HCT116 (cell line): ENCODE measurements at regions not wholly inside any gene's neighbourhood (a gene's known extent, or its start where the extent isn't known, plus 50 kb on each side); places are given as distances from the start of the nearest gene placed in this dataset.

Experiments
- ATAC-seq: fragments of 200-7000 bp; cut with Tn5 transposase; 2 replicates; pipeline ENCODE4 v1.9.1; 2020; ENCODE audit warnings: mild to moderate bottlenecking, moderate library complexity
- BruUV-seq: library from RNA; stranded (reverse); fragments of 400-500 nt; replicated peaks from 2 replicates; lab custom pipeline; 2021; lab: Mats Ljungman, UMichigan
- CTCF ChIA-PET: fragments of 300-600 bp; sonication (Branson Sonifier 250); formaldehyde crosslinking; loops from one replicate; lab custom pipeline; 2021; ENCODE audit warnings: antibody characterized with exemption; lab: Charles Lee
- POLR2A ChIA-PET: fragments of 300-600, 350-600 bp; sonication (Branson Sonifier 250); formaldehyde crosslinking; loops from one replicate; lab custom pipeline; 2021; ENCODE audit warnings: antibody characterized with exemption; lab: Charles Lee
- RAD21 ChIA-PET, 2 experiments: fragments of 300-600 bp; sonication (Branson Sonifier 250); formaldehyde crosslinking; loops; one replicate each; lab custom pipeline; 2023; ENCODE audit warnings: low total read pairs in 2 of 2; ENCODE audit not compliant: uncharacterized antibody in 2 of 2, unreplicated experiment in 2 of 2, low non-redundant PET in 1 of 2; lab: Charles Lee
- DNase-seq: peaks from one replicate; pipeline ENCODE4 v3.0.0-alpha.2; 2010; ENCODE audit warnings: low read depth, low spot score
- H2AFZ ChIP-seq: fragments of 200-600 bp; shearing (Covaris generic), sonication (generic); 2 replicates; pipeline ENCODE4 v1.6.1; 2017; ENCODE audit warnings: low read depth, mixed run types, mixed read lengths, antibody characterized with exemption, low read length; ENCODE audit not compliant: poor library complexity, severe bottlenecking
- H3K27ac ChIP-seq: 2 replicates; pipeline ENCODE4 v1.5.1; 2012; ENCODE audit warnings: low read depth, low read length
- H3K27me3 ChIP-seq: fragments of 200-600 bp; sonication (generic); 2 replicates; pipeline ENCODE4 v1.6.1; 2016; ENCODE audit warnings: mixed run types, low read length, mixed read lengths; ENCODE audit not compliant: insufficient read depth
- H3K36me3 ChIP-seq, 2 experiments: fragments of 200-500 bp in 1 of 2; fragments of 200-600 bp in 1 of 2; sonication (Bioruptor generic) in 1 of 2; sonication (generic) in 1 of 2; 2 replicates each; pipeline versions ENCODE4 v1.5.1 to v1.6.1; 2014 to 2016; ENCODE audit warnings: low read length in 2 of 2, inconsistent platforms in 1 of 2, mixed read lengths in 1 of 2, mixed run types in 1 of 2; ENCODE audit not compliant: insufficient read depth in 2 of 2, control insufficient read depth in 1 of 2
- H3K4me1 ChIP-seq, 2 experiments: fragments of 200-600 bp in 1 of 2; sonication (generic) in 1 of 2; 2 replicates each; pipeline versions ENCODE4 v1.5.1 to v1.6.1; 2012 to 2017; ENCODE audit warnings: low read length in 2 of 2, inconsistent platforms in 1 of 2, mild to moderate bottlenecking in 1 of 2, mixed read lengths in 1 of 2, mixed run types in 1 of 2, moderate library complexity in 1 of 2; ENCODE audit not compliant: insufficient read depth in 2 of 2, control insufficient read depth in 1 of 2
- H3K4me2 ChIP-seq: fragments of 200-600 bp; sonication (generic); 2 replicates; pipeline ENCODE4 v1.6.1; 2017; ENCODE audit warnings: mixed run types, low read length, mixed read lengths
- H3K4me3 ChIP-seq, 2 experiments: fragments of 200-600 bp in 1 of 2; sonication (generic) in 1 of 2; replicated peaks in 1 of 2; 2 replicates each; pipeline ENCODE4 v1.5.1; 2011 to 2016; ENCODE audit warnings: low read length in 2 of 2, control low read depth in 1 of 2, low read depth in 1 of 2, mild to moderate bottlenecking in 1 of 2, mixed read lengths in 1 of 2, mixed run types in 1 of 2
- H3K79me2 ChIP-seq: fragments of 200-600 bp; sonication (generic); 2 replicates; pipeline ENCODE4 v1.6.1; 2017; ENCODE audit warnings: mild to moderate bottlenecking, mixed run types, low read length, moderate library complexity, mixed read lengths; ENCODE audit not compliant: insufficient read depth
- H3K9ac ChIP-seq: fragments of 200-600 bp; sonication (generic); 2 replicates; pipeline ENCODE4 v1.6.1; 2016; ENCODE audit warnings: low read length, mixed read lengths
- H3K9me2 ChIP-seq: fragments of 200-600 bp; sonication (generic), shearing (Covaris generic); 2 replicates; pipeline ENCODE4 v1.6.1; 2017; ENCODE audit warnings: mixed run types, mild to moderate bottlenecking, moderate library complexity; ENCODE audit not compliant: insufficient read depth
- H3K9me3 ChIP-seq, 2 experiments: fragments of 200-500 bp in 1 of 2; fragments of 200-600 bp in 1 of 2; sonication (Bioruptor generic) in 1 of 2; sonication (generic) in 1 of 2; 2 replicates each; pipeline ENCODE4 v1.6.1; 2014 to 2017; ENCODE audit warnings: low read length in 2 of 2, mixed read lengths in 2 of 2, inconsistent platforms in 1 of 2, low read depth in 1 of 2, mild to moderate bottlenecking in 1 of 2, mixed run types in 1 of 2, moderate library complexity in 1 of 2; ENCODE audit not compliant: control insufficient read depth in 1 of 2, insufficient read depth in 1 of 2
- H4K20me1 ChIP-seq: fragments of 200-600 bp; sonication (generic), shearing (Covaris generic); 2 replicates; pipeline ENCODE4 v1.6.1; 2017; ENCODE audit warnings: mixed run types, mild to moderate bottlenecking, moderate library complexity; ENCODE audit not compliant: insufficient read depth
- CBX3 ChIP-seq: IDR thresholded peaks from 2 replicates; pipeline ENCODE4 v1.6.1; 2012; ENCODE audit warnings: low read depth
- CEBPB ChIP-seq: IDR thresholded peaks from 2 replicates; pipeline ENCODE4 v1.6.1; 2012; ENCODE audit warnings: low read depth
- EGR1 ChIP-seq: IDR thresholded peaks from 2 replicates; pipeline ENCODE4 v1.6.1; 2012; ENCODE audit warnings: low read depth
- ELF1 ChIP-seq: IDR thresholded peaks from 2 replicates; pipeline ENCODE4 v1.6.1; 2012; ENCODE audit warnings: low read depth, borderline replicate concordance
- EZH2 ChIP-seq: fragments of 200-600 bp; sonication (generic); IDR thresholded peaks from 2 replicates; pipeline ENCODE4 v1.6.1; 2017; ENCODE audit warnings: antibody characterized with exemption, mixed run types
- FOSL1 ChIP-seq: IDR thresholded peaks from 2 replicates; pipeline ENCODE4 v1.6.1; 2012; ENCODE audit warnings: low read depth
- JUND ChIP-seq: IDR thresholded peaks from 2 replicates; pipeline ENCODE4 v1.6.1; 2012
- POLR2A ChIP-seq: IDR thresholded peaks from 2 replicates; pipeline ENCODE4 v1.7.0; 2011; ENCODE audit warnings: borderline replicate concordance; ENCODE audit not compliant: insufficient read depth, insufficient read length; ENCODE audit errors: extremely low read depth
- RAD21 ChIP-seq: IDR thresholded peaks from 2 replicates; pipeline ENCODE4 v1.6.1; 2012; ENCODE audit warnings: low read depth, mild to moderate bottlenecking
- SIN3A ChIP-seq: IDR thresholded peaks from 2 replicates; pipeline ENCODE4 v1.6.1; 2012; ENCODE audit warnings: low read depth
- SP1 ChIP-seq: IDR thresholded peaks from 2 replicates; pipeline ENCODE4 v1.6.1; 2012; ENCODE audit warnings: low read depth
- TCF7L2 ChIP-seq: IDR thresholded peaks from 2 replicates; pipeline ENCODE4 v1.7.0; 2011; ENCODE audit warnings: borderline replicate concordance, inconsistent platforms; ENCODE audit not compliant: insufficient read depth, insufficient read length; ENCODE audit errors: extremely low read depth
- YY1 ChIP-seq: IDR thresholded peaks from 2 replicates; pipeline ENCODE4 v1.6.1; 2011; ENCODE audit warnings: low read length, low read depth, moderate library complexity, mild to moderate bottlenecking; ENCODE audit not compliant: insufficient replicate concordance; ENCODE audit errors: extremely low read depth
- intact Hi-C: fragments of 100-400 bp; cut with micrococcal nuclease; formaldehyde crosslinking; loops from 2 replicates; pipeline ENCODE4 v1.10.0; 2022
- TF ChIP-seq, protein P1 (sequence below): IDR thresholded peaks from 2 replicates; pipeline ENCODE4 v1.6.1; 2012
- TF ChIP-seq, protein P2 (sequence below): IDR thresholded peaks from 2 replicates; pipeline ENCODE4 v1.6.1; 2012
- TF ChIP-seq, protein P3 (sequence below): IDR thresholded peaks from 2 replicates; pipeline ENCODE4 v1.6.1; 2011; ENCODE audit warnings: mild to moderate bottlenecking, low read length, moderate library complexity; ENCODE audit not compliant: insufficient replicate concordance; ENCODE audit errors: extremely low read depth
- TF ChIP-seq, protein P4 (sequence below), 3 experiments: fragments of 200-600 bp in 1 of 3; sonication (generic) in 1 of 3; IDR thresholded peaks in 2 of 3; conservative IDR thresholded peaks in 1 of 3; 2 replicates each; pipeline ENCODE4 v1.5.1; 2012 to 2017; ENCODE audit warnings: low read depth in 2 of 3, low read length in 2 of 3, antibody characterized with exemption in 1 of 3, borderline replicate concordance in 1 of 3, control low read depth in 1 of 3, mild to moderate bottlenecking in 1 of 3, mixed read lengths in 1 of 3, mixed run types in 1 of 3, moderate library complexity in 1 of 3; ENCODE audit not compliant: insufficient read depth in 1 of 3

DNA sequence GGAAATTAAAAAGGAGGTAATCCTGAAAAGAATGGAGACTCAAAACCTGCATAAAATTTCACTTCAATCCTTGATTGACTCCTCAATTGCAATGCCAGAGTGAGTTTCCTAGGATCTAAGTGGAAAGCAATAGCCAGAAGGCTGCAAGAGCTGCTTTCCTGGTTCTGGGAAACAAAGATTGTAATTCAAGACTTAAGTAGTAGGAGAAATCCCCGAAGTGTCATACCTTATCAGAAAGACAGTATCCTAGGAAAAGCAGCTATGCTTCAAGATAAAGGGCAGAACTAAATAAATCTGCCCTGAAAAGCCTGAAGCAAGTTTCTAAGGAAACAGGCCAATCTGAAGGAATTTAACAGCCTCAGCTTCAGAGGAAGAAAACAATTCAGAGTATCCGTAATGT is 390.2 kb downstream of the DSC3 start:
- H3K4me3 ChIP-seq, result no peak overlapping the region
- RAD21 ChIA-PET, result no interaction called here
- no peak for TF ChIP-seq ELF1
- TF ChIP-seq, protein P1, sequence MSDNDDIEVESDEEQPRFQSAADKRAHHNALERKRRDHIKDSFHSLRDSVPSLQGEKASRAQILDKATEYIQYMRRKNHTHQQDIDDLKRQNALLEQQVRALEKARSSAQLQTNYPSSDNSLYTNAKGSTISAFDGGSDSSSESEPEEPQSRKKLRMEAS, result no peak
- no peak for TF ChIP-seq FOSL1
- no peak for TF ChIP-seq RAD21
- TF ChIP-seq TCF7L2, result no peak
- TF ChIP-seq SP1, result no peak
- TF ChIP-seq POLR2A, result no peak
- TF ChIP-seq YY1, result no peak
- TF ChIP-seq, protein P2, sequence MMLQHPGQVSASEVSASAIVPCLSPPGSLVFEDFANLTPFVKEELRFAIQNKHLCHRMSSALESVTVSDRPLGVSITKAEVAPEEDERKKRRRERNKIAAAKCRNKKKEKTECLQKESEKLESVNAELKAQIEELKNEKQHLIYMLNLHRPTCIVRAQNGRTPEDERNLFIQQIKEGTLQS, result no peak
- no peak for TF ChIP-seq EGR1
- no peak for TF ChIP-seq JUND
- no TSS peak for BruUV-seq
- no peaks in the 10 kb centered on the region for H3K4me1 ChIP-seq
- H3K79me2 ChIP-seq, result no peaks in the 10 kb centered on the region
- intact Hi-C loops, result no loop called here
- no peaks in the 10 kb centered on the region for H3K36me3 ChIP-seq
- DNase-seq (no peak), ATAC-seq (no peak)
- H2AFZ ChIP-seq, result no peak overlapping the region
- CTCF ChIA-PET, result no interaction called here
- no peak overlapping the region for H3K27ac ChIP-seq
- H4K20me1 ChIP-seq, result no peaks in the 10 kb centered on the region
- no peaks in the 10 kb centered on the region; a peak in 1 of 4 replicates for H3K9me3 ChIP-seq
- no peaks in the 10 kb centered on the region for H3K9me2 ChIP-seq
- POLR2A ChIA-PET, result no interaction called here
- no peaks in the 10 kb centered on the region for H3K27me3 ChIP-seq
- H3K9ac ChIP-seq, result no peak overlapping the region
- no peak overlapping the region for H3K4me2 ChIP-seq

DNA sequence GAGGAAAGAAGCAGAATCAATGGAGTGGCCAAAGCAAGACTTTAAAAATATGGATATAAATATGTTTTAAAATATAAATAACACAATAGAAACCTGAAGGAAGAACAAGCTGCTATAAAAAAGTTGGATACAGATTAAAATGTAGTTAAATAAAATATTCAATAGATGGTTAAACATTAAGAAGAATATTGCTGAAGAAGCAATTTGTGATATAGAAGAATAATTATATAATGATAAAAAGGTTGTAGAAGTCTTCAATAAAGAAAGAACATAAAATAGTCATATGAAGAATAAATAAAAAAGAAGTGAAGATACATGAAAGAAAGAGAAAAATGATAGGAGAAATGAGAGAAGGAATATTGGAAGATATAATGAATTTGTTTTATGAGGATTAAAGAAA is 392.0 kb downstream of the DSC3 start:
- no peaks in the 10 kb centered on the region for H3K79me2 ChIP-seq
- no peaks in the 10 kb centered on the region; a peak in 1 of 4 replicates for H3K9me3 ChIP-seq
- H2AFZ ChIP-seq, result no peak overlapping the region
- BruUV-seq, result no TSS peak
- no peak overlapping the region for H3K4me3 ChIP-seq
- RAD21 ChIA-PET, result no interaction called here
- CTCF ChIA-PET, result no interaction called here
- H3K27me3 ChIP-seq, result no peaks in the 10 kb centered on the region
- no peak overlapping the region for H3K4me2 ChIP-seq
- H3K4me1 ChIP-seq, result no peaks in the 10 kb centered on the region
- no peak overlapping the region for H3K9ac ChIP-seq
- no peaks in the 10 kb centered on the region for H3K36me3 ChIP-seq
- DNase-seq, result no peak
- intact Hi-C loops, result no loop called here
- H4K20me1 ChIP-seq, result no peaks in the 10 kb centered on the region
- POLR2A ChIA-PET, result no interaction called here
- no peak overlapping the region for H3K27ac ChIP-seq
- no peaks in the 10 kb centered on the region for H3K9me2 ChIP-seq
- ATAC-seq, result no peak
- no peak for TF ChIP-seq CBX3
- no peak for TF ChIP-seq EZH2
- no peak for TF ChIP-seq RAD21
- TF ChIP-seq, protein P3, sequence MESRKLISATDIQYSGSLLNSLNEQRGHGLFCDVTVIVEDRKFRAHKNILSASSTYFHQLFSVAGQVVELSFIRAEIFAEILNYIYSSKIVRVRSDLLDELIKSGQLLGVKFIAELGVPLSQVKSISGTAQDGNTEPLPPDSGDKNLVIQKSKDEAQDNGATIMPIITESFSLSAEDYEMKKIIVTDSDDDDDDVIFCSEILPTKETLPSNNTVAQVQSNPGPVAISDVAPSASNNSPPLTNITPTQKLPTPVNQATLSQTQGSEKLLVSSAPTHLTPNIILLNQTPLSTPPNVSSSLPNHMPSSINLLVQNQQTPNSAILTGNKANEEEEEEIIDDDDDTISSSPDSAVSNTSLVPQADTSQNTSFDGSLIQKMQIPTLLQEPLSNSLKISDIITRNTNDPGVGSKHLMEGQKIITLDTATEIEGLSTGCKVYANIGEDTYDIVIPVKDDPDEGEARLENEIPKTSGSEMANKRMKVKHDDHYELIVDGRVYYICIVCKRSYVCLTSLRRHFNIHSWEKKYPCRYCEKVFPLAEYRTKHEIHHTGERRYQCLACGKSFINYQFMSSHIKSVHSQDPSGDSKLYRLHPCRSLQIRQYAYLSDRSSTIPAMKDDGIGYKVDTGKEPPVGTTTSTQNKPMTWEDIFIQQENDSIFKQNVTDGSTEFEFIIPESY, result no peak
- TF ChIP-seq, protein P2, result no peak
- TF ChIP-seq, protein P4, sequence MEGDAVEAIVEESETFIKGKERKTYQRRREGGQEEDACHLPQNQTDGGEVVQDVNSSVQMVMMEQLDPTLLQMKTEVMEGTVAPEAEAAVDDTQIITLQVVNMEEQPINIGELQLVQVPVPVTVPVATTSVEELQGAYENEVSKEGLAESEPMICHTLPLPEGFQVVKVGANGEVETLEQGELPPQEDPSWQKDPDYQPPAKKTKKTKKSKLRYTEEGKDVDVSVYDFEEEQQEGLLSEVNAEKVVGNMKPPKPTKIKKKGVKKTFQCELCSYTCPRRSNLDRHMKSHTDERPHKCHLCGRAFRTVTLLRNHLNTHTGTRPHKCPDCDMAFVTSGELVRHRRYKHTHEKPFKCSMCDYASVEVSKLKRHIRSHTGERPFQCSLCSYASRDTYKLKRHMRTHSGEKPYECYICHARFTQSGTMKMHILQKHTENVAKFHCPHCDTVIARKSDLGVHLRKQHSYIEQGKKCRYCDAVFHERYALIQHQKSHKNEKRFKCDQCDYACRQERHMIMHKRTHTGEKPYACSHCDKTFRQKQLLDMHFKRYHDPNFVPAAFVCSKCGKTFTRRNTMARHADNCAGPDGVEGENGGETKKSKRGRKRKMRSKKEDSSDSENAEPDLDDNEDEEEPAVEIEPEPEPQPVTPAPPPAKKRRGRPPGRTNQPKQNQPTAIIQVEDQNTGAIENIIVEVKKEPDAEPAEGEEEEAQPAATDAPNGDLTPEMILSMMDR (IDR thresholded peaks at IDR 0.05 in 2 of 3, conservative IDR thresholded peaks at IDR 0.05 in 1 of 3; ENCODE audit: borderline replicate concordance in 1 of 3, insufficient read depth in 1 of 3, low read depth in 2 of 3, low read length in 2 of 3), result no peak
- TF ChIP-seq POLR2A, result no peak
- TF ChIP-seq, protein P1, result no peak
- TF ChIP-seq FOSL1, result no peak
- TF ChIP-seq SIN3A, result no peak
- no peak for TF ChIP-seq JUND
- TF ChIP-seq CEBPB, result no peak
